ENCODE measurements at regions not wholly inside any gene's neighbourhood (a gene's known extent, or its start where the extent isn't known, plus 50 kb on each side); places are given as distances from the start of the nearest gene placed in this dataset.

GRCh38 chr3:168598250-168598649 lies 502.5 kb upstream of the GOLIM4 start:
- TF ChIP-seq, protein P1, sequence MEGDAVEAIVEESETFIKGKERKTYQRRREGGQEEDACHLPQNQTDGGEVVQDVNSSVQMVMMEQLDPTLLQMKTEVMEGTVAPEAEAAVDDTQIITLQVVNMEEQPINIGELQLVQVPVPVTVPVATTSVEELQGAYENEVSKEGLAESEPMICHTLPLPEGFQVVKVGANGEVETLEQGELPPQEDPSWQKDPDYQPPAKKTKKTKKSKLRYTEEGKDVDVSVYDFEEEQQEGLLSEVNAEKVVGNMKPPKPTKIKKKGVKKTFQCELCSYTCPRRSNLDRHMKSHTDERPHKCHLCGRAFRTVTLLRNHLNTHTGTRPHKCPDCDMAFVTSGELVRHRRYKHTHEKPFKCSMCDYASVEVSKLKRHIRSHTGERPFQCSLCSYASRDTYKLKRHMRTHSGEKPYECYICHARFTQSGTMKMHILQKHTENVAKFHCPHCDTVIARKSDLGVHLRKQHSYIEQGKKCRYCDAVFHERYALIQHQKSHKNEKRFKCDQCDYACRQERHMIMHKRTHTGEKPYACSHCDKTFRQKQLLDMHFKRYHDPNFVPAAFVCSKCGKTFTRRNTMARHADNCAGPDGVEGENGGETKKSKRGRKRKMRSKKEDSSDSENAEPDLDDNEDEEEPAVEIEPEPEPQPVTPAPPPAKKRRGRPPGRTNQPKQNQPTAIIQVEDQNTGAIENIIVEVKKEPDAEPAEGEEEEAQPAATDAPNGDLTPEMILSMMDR (IDR thresholded peaks at IDR 0.05; ENCODE audit: poor library complexity) = no peak
- no peak for TF ChIP-seq EZH2phosphoT487 (IDR thresholded peaks at IDR 0.05; ENCODE audit: low read depth, severe bottlenecking, unreplicated experiment)
